ENCODE measurements at regions not wholly inside any gene's neighbourhood (a gene's known extent, or its start where the extent isn't known, plus 50 kb on each side); places are given as distances from the start of the nearest gene placed in this dataset.

GRCh38 chr6:132060591-132060990 is 109.4 kb upstream of the CCN2 start:
- no peak overlapping the region for H3K4me3 ChIP-seq
- H3K9me3 ChIP-seq = no peaks in the 10 kb centered on the region
- intact Hi-C loops (cut with DNase I) = no loop called here
- WGBS, 2 donors = 56 to 68% methylated on average over 4 of the region's 4 CpGs
- no peak overlapping the region for H3K27ac ChIP-seq
- no peak for DNase-seq
- no peaks in the 10 kb centered on the region for H3K27me3 ChIP-seq
- no peaks in the 10 kb centered on the region for H3K36me3 ChIP-seq
- peaks cover 0 to 9% (median 0%) of the 10 kb centered on the region in 3 donors for H3K4me1 ChIP-seq
- TF ChIP-seq CTCF (IDR thresholded peaks at IDR 0.05) (no peak), POLR2A (IDR thresholded peaks at IDR 0.05) (no peak)

- Histone ChIP-seq H3K36me3 (no peaks in the 10 kb centered on the region), H3K27me3 (no peaks in the 10 kb centered on the region), H3K4me3 (no peak overlapping the region), H3K9me3 (no peaks in the 10 kb centered on the region), H3K4me1 (peaks cover 0 to 9% (median 0%) of the 10 kb centered on the region in 3 donors), H3K27ac (no peak overlapping the region)
- 52 to 66% methylated on average over 2 of the region's 2 CpGs for WGBS, 2 donors
- no peak for DNase-seq
- no peak for TF ChIP-seq CTCF (IDR thresholded peaks at IDR 0.05)
- intact Hi-C loops (cut with DNase I) = no loop called here
These were observed 107.8 kb upstream of the CCN2 start for GRCh38 chr6:132058975-132059374.

- Histone ChIP-seq H3K4me1 (no peaks in the 10 kb centered on the region), H3K4me3 (no peak overlapping the region), H3K27ac (no peak overlapping the region), H3K36me3 (no peaks in the 10 kb centered on the region), H3K27me3 (no peaks in the 10 kb centered on the region), H3K9me3 (no peaks in the 10 kb centered on the region)
- intact Hi-C loops (cut with DNase I) = no loop called here
- no peak for DNase-seq
- TF ChIP-seq CTCF (IDR thresholded peaks at IDR 0.05) (no peak), POLR2A (IDR thresholded peaks at IDR 0.05) (no peak)
- 76 to 84% methylated on average over 3 of the region's 3 CpGs for WGBS, 2 donors
These were observed 103.4 kb upstream of the CCN2 start for GRCh38 chr6:132054525-132054924.

GRCh38 chr6:132053511-132053910 is 102.3 kb upstream of the CCN2 start:
- TF ChIP-seq CTCF (IDR thresholded peaks at IDR 0.05) (no peak), POLR2A (IDR thresholded peaks at IDR 0.05) (no peak)
- DNase-seq = no peak
- no peaks in the 10 kb centered on the region for H3K36me3 ChIP-seq
- no peaks in the 10 kb centered on the region for H3K9me3 ChIP-seq
- H3K27me3 ChIP-seq = no peaks in the 10 kb centered on the region
- H3K4me3 ChIP-seq = no peak overlapping the region
- intact Hi-C loops (cut with DNase I) = no loop called here
- 48% methylated on average over 2 of the region's 2 CpGs for WGBS, 2 donors
- no peaks in the 10 kb centered on the region for H3K4me1 ChIP-seq
- H3K27ac ChIP-seq = no peak overlapping the region

- WGBS, 2 donors = 43 to 50% methylated on average over 1 of the region's 1 CpG
- no peaks in the 10 kb centered on the region for H3K9me3 ChIP-seq
- TF ChIP-seq CTCF (IDR thresholded peaks at IDR 0.05) (no peak), POLR2A (IDR thresholded peaks at IDR 0.05) (no peak)
These were observed 100.9 kb upstream of the CCN2 start for GRCh38 chr6:132052096-132052495.

More at GRCh38 chr6:132052096-132052495, 100.9 kb upstream of the CCN2 start:
- Histone ChIP-seq H3K4me3 (no peak overlapping the region), H3K27ac (no peak overlapping the region), H3K4me1 (no peaks in the 10 kb centered on the region), H3K36me3 (no peaks in the 10 kb centered on the region), H3K27me3 (no peaks in the 10 kb centered on the region)
- intact Hi-C loops (cut with DNase I) = no loop called here
- no peak for DNase-seq
